GM12878 (cell line): ENCODE measurements at regions not wholly inside any gene's neighbourhood (a gene's known extent, or its start where the extent isn't known, plus 50 kb on each side); places are given as distances from the start of the nearest gene placed in this dataset.

ENCODE experiments used
- BMI1 ChIP-seq: fragments of 450-650 bp; IDR thresholded peaks from 2 replicates; pipeline ENCODE4 v1.6.1; 2016; ENCODE audit warnings: mild to moderate bottlenecking, moderate library complexity, borderline replicate concordance
- EZH2 ChIP-seq: IDR thresholded peaks from 2 replicates; pipeline ENCODE4 v1.6.1; 2012; ENCODE audit warnings: low read depth, mild to moderate bottlenecking, control low read depth, inconsistent platforms, low read length, borderline replicate concordance; ENCODE audit not compliant: control insufficient read depth
- RAD21 ChIP-seq: IDR thresholded peaks from 2 replicates; pipeline ENCODE4 v1.6.1; 2011; ENCODE audit warnings: mild to moderate bottlenecking, low read depth, low read length, moderate library complexity; ENCODE audit not compliant: insufficient read depth
- SPI1 ChIP-seq: IDR thresholded peaks from 2 replicates; pipeline ENCODE4 v1.6.1; 2011; ENCODE audit warnings: low read depth, mild to moderate bottlenecking, low read length, moderate library complexity, borderline replicate concordance; ENCODE audit not compliant: insufficient read depth
- SUPT20H ChIP-seq: IDR thresholded peaks from 2 replicates; pipeline ENCODE4 v1.6.1; 2011; ENCODE audit warnings: low read depth, mild to moderate bottlenecking, low read length, moderate library complexity, borderline replicate concordance; ENCODE audit not compliant: control insufficient read depth
- TF ChIP-seq, protein P1 (sequence below): IDR thresholded peaks from 2 replicates; pipeline ENCODE4 v1.6.1; 2012; ENCODE audit warnings: low read depth, low read length, improper control_type of control experiment
- TF ChIP-seq, protein P2 (sequence below), 3 experiments: IDR thresholded peaks in 2 of 3; conservative IDR thresholded peaks in 1 of 3; 2 replicates each; pipeline ENCODE4 v1.5.1; 2011; ENCODE audit warnings: low read depth in 3 of 3, low read length in 3 of 3, mild to moderate bottlenecking in 3 of 3, control low read depth in 2 of 3, moderate library complexity in 2 of 3, inconsistent platforms in 1 of 3, mixed read lengths in 1 of 3; ENCODE audit not compliant: control insufficient read depth in 2 of 3, insufficient read depth in 1 of 3; ENCODE audit errors: extremely low read depth in 1 of 3
- TF ChIP-seq, protein P3 (sequence below): fragments of 450-650 bp; IDR thresholded peaks from 2 replicates; pipeline ENCODE4 v1.6.1; 2017; ENCODE audit warnings: mild to moderate bottlenecking

DNA sequence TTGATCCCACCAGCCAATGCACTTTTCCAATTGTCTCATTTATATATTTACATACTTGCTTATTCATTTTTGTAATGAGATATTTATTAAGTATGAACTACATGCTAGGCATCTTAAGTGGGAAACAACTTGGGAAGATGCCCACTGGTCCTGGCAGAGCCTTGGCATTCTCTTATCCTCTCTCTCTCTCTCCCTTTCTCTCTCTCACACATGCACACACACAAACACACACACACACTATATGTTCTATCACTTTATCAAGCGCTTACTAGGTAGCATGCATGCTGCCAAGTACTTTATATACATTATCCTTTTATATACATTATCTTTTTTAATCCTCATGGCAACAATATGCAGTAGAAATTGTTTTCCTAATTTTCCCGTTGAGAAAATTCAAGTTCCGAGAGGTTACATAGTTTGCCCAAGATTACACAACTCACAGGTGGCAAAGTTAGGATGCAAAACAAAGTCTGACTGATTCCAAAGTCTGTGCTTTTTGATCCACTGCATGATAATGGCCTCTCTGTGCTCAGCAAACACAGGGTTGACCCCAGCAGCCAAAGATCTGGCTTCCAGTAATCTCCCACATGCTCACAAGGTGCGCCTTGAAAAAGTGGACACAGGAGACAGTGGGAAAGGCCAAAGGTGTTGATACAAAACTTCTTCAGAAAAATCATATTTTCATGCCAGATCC, 173.1 kb upstream of the KLF3 start:
- TF ChIP-seq, protein P1, sequence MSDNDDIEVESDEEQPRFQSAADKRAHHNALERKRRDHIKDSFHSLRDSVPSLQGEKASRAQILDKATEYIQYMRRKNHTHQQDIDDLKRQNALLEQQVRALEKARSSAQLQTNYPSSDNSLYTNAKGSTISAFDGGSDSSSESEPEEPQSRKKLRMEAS = no peak
- no peak for TF ChIP-seq EZH2
- TF ChIP-seq RAD21 = no peak
- no peak for TF ChIP-seq BMI1
- TF ChIP-seq, protein P2, sequence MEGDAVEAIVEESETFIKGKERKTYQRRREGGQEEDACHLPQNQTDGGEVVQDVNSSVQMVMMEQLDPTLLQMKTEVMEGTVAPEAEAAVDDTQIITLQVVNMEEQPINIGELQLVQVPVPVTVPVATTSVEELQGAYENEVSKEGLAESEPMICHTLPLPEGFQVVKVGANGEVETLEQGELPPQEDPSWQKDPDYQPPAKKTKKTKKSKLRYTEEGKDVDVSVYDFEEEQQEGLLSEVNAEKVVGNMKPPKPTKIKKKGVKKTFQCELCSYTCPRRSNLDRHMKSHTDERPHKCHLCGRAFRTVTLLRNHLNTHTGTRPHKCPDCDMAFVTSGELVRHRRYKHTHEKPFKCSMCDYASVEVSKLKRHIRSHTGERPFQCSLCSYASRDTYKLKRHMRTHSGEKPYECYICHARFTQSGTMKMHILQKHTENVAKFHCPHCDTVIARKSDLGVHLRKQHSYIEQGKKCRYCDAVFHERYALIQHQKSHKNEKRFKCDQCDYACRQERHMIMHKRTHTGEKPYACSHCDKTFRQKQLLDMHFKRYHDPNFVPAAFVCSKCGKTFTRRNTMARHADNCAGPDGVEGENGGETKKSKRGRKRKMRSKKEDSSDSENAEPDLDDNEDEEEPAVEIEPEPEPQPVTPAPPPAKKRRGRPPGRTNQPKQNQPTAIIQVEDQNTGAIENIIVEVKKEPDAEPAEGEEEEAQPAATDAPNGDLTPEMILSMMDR (IDR thresholded peaks at IDR 0.05 in 2 of 3, conservative IDR thresholded peaks at IDR 0.05 in 1 of 3; ENCODE audit: control insufficient read depth in 2 of 3, extremely low read depth in 1 of 3, insufficient read depth in 1 of 3, low read depth in 3 of 3, low read length in 3 of 3) = no peak
- TF ChIP-seq SUPT20H = no peak
- TF ChIP-seq, protein P3, sequence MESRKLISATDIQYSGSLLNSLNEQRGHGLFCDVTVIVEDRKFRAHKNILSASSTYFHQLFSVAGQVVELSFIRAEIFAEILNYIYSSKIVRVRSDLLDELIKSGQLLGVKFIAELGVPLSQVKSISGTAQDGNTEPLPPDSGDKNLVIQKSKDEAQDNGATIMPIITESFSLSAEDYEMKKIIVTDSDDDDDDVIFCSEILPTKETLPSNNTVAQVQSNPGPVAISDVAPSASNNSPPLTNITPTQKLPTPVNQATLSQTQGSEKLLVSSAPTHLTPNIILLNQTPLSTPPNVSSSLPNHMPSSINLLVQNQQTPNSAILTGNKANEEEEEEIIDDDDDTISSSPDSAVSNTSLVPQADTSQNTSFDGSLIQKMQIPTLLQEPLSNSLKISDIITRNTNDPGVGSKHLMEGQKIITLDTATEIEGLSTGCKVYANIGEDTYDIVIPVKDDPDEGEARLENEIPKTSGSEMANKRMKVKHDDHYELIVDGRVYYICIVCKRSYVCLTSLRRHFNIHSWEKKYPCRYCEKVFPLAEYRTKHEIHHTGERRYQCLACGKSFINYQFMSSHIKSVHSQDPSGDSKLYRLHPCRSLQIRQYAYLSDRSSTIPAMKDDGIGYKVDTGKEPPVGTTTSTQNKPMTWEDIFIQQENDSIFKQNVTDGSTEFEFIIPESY = no peak
- no peak for TF ChIP-seq SPI1
